OCI-LY3 (cell line): ENCODE measurements at regions not wholly inside any gene's neighbourhood (a gene's known extent, or its start where the extent isn't known, plus 50 kb on each side); places are given as distances from the start of the nearest gene placed in this dataset.

ENCODE experiments used
- H2AFZ ChIP-seq: fragments of 200-600, 300-600 bp; shearing (Covaris generic); 2 replicates; pipeline ENCODE4 v1.6.0; 2014; ENCODE audit warnings: antibody characterized with exemption, low read depth, low read length
- H3K27ac ChIP-seq: fragments of 200-600, 300-600 bp; sonication (generic); 2 replicates; pipeline ENCODE4 v1.5.1; 2014; ENCODE audit warnings: mild to moderate bottlenecking, low read length, moderate library complexity, mixed read lengths
- H3K27me3 ChIP-seq: fragments of 200-600, 300-600 bp; sonication (generic); 2 replicates; pipeline ENCODE4 v1.6.1; 2014; ENCODE audit warnings: low read depth, low read length, mixed read lengths
- H3K36me3 ChIP-seq: fragments of 200-600, 300-600 bp; sonication (generic); replicated peaks from 2 replicates; pipeline ENCODE3; 2014; ENCODE audit warnings: low read depth, low read length, mixed read lengths
- H3K4me1 ChIP-seq: fragments of 300-600, 200-600 bp; sonication (generic); 2 replicates; pipeline ENCODE4 v1.6.1; 2014; ENCODE audit warnings: low read length, mixed read lengths
- H3K4me2 ChIP-seq: fragments of 200-600, 300-600 bp; sonication (generic); 2 replicates; pipeline ENCODE4 v1.6.1; 2014; ENCODE audit warnings: low read length, mixed read lengths
- H3K4me3 ChIP-seq: fragments of 300-600, 200-600 bp; sonication (generic); 2 replicates; pipeline ENCODE4 v1.5.1; 2014; ENCODE audit warnings: antibody characterized with exemption, mild to moderate bottlenecking, low read length, moderate library complexity
- H3K79me2 ChIP-seq: fragments of 300-600, 200-600 bp; shearing (Covaris generic); 2 replicates; pipeline ENCODE4 v1.6.1; 2014; ENCODE audit warnings: mild to moderate bottlenecking, low read length, mixed read lengths
- H3K9ac ChIP-seq: fragments of 300-600, 200-600 bp; shearing (Covaris generic); 2 replicates; pipeline ENCODE4 v1.6.0; 2014; ENCODE audit warnings: mild to moderate bottlenecking, low read length, moderate library complexity
- H3K9me3 ChIP-seq: fragments of 200-600, 300-600 bp; shearing (Covaris generic); 2 replicates; pipeline ENCODE4 v1.6.1; 2014; ENCODE audit warnings: low read length, mixed read lengths; ENCODE audit not compliant: insufficient read depth
- H4K20me1 ChIP-seq: fragments of 200-600, 300-600 bp; sonication (generic); 2 replicates; pipeline ENCODE4 v1.6.1; 2016; ENCODE audit warnings: low read length, mixed read lengths; ENCODE audit not compliant: insufficient read depth
- CTCF ChIP-seq: fragments of 200-600, 300-600 bp; sonication (generic); IDR thresholded peaks from 2 replicates; pipeline ENCODE4 v1.5.1; 2014; ENCODE audit warnings: antibody characterized with exemption, low read length, low read depth
- EZH2phosphoT487 ChIP-seq: fragments of 200-600 bp; shearing (Covaris generic); IDR thresholded peaks from 2 replicates; pipeline ENCODE4 v1.6.1; 2018; ENCODE audit warnings: antibody characterized with exemption, mixed run types, low read depth

- no peak overlapping the region for H3K27ac ChIP-seq
- no peak overlapping the region for H3K4me3 ChIP-seq
- no peak overlapping the region for H3K9ac ChIP-seq
- no peaks in the 10 kb centered on the region for H4K20me1 ChIP-seq
- H2AFZ ChIP-seq = no peak overlapping the region
- no peaks in the 10 kb centered on the region for H3K79me2 ChIP-seq
- TF ChIP-seq CTCF (no peak), EZH2phosphoT487 (no peak)
- H3K27me3 ChIP-seq = no peaks in the 10 kb centered on the region
- no peaks in the 10 kb centered on the region for H3K9me3 ChIP-seq
- no peak overlapping the region for H3K4me2 ChIP-seq
- H3K36me3 ChIP-seq = no peaks in the 10 kb centered on the region
- no peaks in the 10 kb centered on the region for H3K4me1 ChIP-seq
Measured at GRCh38 chr1:29825274-29825940, 589.1 kb downstream of the PTPRU start.

- no peak overlapping the region for H2AFZ ChIP-seq
- H3K27ac ChIP-seq = no peak overlapping the region
- no peaks in the 10 kb centered on the region for H4K20me1 ChIP-seq
- no peak overlapping the region for H3K4me3 ChIP-seq
- no peaks in the 10 kb centered on the region for H3K9me3 ChIP-seq
- H3K27me3 ChIP-seq = no peaks in the 10 kb centered on the region
- H3K9ac ChIP-seq = no peak overlapping the region
- no peak overlapping the region for H3K4me2 ChIP-seq
- TF ChIP-seq CTCF (no peak), EZH2phosphoT487 (no peak)
- H3K4me1 ChIP-seq = no peaks in the 10 kb centered on the region
- H3K36me3 ChIP-seq = no peaks in the 10 kb centered on the region
- H3K79me2 ChIP-seq = no peaks in the 10 kb centered on the region
Measured at GRCh38 chr1:29824511-29825273, 588.4 kb downstream of the PTPRU start.

- H3K4me1 ChIP-seq = no peaks in the 10 kb centered on the region
- no peaks in the 10 kb centered on the region for H3K79me2 ChIP-seq
- H3K27me3 ChIP-seq = no peaks in the 10 kb centered on the region
- no peak overlapping the region for H3K9ac ChIP-seq
- H2AFZ ChIP-seq = no peak overlapping the region
- no peaks in the 10 kb centered on the region for H4K20me1 ChIP-seq
- no peak for TF ChIP-seq EZH2phosphoT487
- no peak for TF ChIP-seq CTCF
- H3K4me3 ChIP-seq = no peak overlapping the region
- H3K4me2 ChIP-seq = no peak overlapping the region
- no peaks in the 10 kb centered on the region for H3K9me3 ChIP-seq
- no peaks in the 10 kb centered on the region for H3K36me3 ChIP-seq
- H3K27ac ChIP-seq = no peak overlapping the region
Measured at GRCh38 chr1:29824025-29824424, 587.7 kb downstream of the PTPRU start.

- Histone ChIP-seq H3K4me3 (no peak overlapping the region), H3K36me3 (no peaks in the 10 kb centered on the region), H2AFZ (no peak overlapping the region), H3K27me3 (no peaks in the 10 kb centered on the region), H3K9me3 (no peaks in the 10 kb centered on the region), H3K79me2 (no peaks in the 10 kb centered on the region), H3K9ac (no peak overlapping the region), H3K27ac (no peak overlapping the region), H4K20me1 (no peaks in the 10 kb centered on the region), H3K4me2 (no peak overlapping the region), H3K4me1 (no peaks in the 10 kb centered on the region)
- no peak for TF ChIP-seq EZH2phosphoT487
- TF ChIP-seq CTCF = no peak
Measured at GRCh38 chr1:29823561-29823960, 587.2 kb downstream of the PTPRU start.
